ENCODE measurements at regions not wholly inside any gene's neighbourhood (a gene's known extent, or its start where the extent isn't known, plus 50 kb on each side); places are given as distances from the start of the nearest gene placed in this dataset.

DNA sequence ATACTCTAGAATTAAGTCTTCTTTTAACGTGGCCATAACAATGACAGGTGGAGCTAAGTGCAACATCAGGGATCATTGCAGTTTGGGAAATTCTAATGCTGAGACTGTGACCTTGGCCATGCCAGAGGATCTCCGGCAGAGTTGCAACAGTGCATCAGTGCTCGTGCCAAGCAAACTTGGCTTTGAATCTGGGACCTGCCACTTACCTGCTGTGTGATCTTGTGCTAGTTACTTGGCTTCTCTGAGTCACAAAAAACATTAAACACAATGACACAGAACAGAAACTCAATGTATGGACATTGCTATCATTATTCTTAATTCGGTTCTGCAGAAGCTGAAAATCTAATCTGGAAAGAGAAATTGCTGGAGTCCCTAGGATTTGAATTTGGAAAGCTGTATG, 435.5 kb upstream of the CCL2 start:
- Histone ChIP-seq H3K4me3 (ENCODE audit: low read length, poor library complexity, severe bottlenecking) (no peak overlapping the region), H3K9ac (ENCODE audit: low read depth, low read length, poor library complexity, severe bottlenecking) (no peak overlapping the region), H3K4me1 (ENCODE audit: insufficient read depth, low read length, poor library complexity, severe bottlenecking) (no peaks in the 10 kb centered on the region), H3K9me3 (ENCODE audit: insufficient read depth, low read depth, low read length) (no peaks in the 10 kb centered on the region), H3K27me3 (ENCODE audit: insufficient read depth, low read length, poor library complexity, severe bottlenecking) (no peaks in the 10 kb centered on the region), H3K4me2 (ENCODE audit: low read depth, low read length, poor library complexity, severe bottlenecking) (no peak overlapping the region), H3K79me2 (ENCODE audit: insufficient read depth, low read length) (no peaks in the 10 kb centered on the region), H2AFZ (ENCODE audit: low read length) (no peak overlapping the region), H3K9me2 (replicated peaks; ENCODE audit: low read depth, low read length) (no peaks in the 10 kb centered on the region), H4K20me1 (ENCODE audit: insufficient read depth, low read length, poor library complexity, severe bottlenecking) (no peaks in the 10 kb centered on the region), H3K36me3 (ENCODE audit: insufficient read depth, low read length) (no peaks in the 10 kb centered on the region), H3F3A (ENCODE audit: low read depth) (no peaks in the 10 kb centered on the region)
- TF ChIP-seq EZH2phosphoT487 (IDR thresholded peaks at IDR 0.05; ENCODE audit: borderline replicate concordance), result no peak
- TF ChIP-seq, protein P1, sequence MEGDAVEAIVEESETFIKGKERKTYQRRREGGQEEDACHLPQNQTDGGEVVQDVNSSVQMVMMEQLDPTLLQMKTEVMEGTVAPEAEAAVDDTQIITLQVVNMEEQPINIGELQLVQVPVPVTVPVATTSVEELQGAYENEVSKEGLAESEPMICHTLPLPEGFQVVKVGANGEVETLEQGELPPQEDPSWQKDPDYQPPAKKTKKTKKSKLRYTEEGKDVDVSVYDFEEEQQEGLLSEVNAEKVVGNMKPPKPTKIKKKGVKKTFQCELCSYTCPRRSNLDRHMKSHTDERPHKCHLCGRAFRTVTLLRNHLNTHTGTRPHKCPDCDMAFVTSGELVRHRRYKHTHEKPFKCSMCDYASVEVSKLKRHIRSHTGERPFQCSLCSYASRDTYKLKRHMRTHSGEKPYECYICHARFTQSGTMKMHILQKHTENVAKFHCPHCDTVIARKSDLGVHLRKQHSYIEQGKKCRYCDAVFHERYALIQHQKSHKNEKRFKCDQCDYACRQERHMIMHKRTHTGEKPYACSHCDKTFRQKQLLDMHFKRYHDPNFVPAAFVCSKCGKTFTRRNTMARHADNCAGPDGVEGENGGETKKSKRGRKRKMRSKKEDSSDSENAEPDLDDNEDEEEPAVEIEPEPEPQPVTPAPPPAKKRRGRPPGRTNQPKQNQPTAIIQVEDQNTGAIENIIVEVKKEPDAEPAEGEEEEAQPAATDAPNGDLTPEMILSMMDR (conservative IDR thresholded peaks at IDR 0.05; ENCODE audit: low read length), result no peak

DNA sequence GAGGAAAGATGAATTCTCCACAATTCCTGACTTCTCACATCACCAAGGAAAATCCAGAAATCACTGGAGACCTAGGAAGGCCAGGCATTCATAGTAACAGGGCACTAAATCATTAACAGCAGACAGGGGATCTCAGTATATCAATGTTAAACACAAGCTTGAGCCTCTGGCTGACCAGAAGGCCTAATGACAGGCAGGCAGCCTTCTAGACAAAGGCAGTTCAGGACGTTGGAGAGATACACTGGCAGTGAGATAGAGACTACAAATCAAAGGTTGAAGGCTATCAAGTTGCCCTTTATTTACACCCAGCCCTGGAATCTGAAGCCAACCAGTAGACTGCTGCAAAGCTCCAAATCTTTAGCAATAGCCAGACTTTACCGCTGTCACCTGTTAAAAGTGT, 422.8 kb upstream of the CCL2 start:
- Histone ChIP-seq H3K9me2 (replicated peaks; ENCODE audit: low read depth, low read length) (no peaks in the 10 kb centered on the region), H3K4me2 (ENCODE audit: low read depth, low read length, poor library complexity, severe bottlenecking) (no peak overlapping the region), H3K4me3 (ENCODE audit: low read length, poor library complexity, severe bottlenecking) (no peak overlapping the region), H3K9ac (ENCODE audit: low read depth, low read length, poor library complexity, severe bottlenecking) (no peak overlapping the region), H3K9me3 (ENCODE audit: insufficient read depth, low read depth, low read length) (no peaks in the 10 kb centered on the region), H3K4me1 (ENCODE audit: insufficient read depth, low read length, poor library complexity, severe bottlenecking) (no peaks in the 10 kb centered on the region), H3K36me3 (ENCODE audit: insufficient read depth, low read length) (no peaks in the 10 kb centered on the region), H4K20me1 (ENCODE audit: insufficient read depth, low read length, poor library complexity, severe bottlenecking) (no peaks in the 10 kb centered on the region), H3K27me3 (ENCODE audit: insufficient read depth, low read length, poor library complexity, severe bottlenecking) (no peaks in the 10 kb centered on the region), H3K79me2 (ENCODE audit: insufficient read depth, low read length) (no peaks in the 10 kb centered on the region), H2AFZ (ENCODE audit: low read length) (no peak overlapping the region), H3F3A (ENCODE audit: low read depth) (no peaks in the 10 kb centered on the region)
- TF ChIP-seq, protein P1 (conservative IDR thresholded peaks at IDR 0.05; ENCODE audit: low read length), result no peak
- TF ChIP-seq EZH2phosphoT487 (IDR thresholded peaks at IDR 0.05; ENCODE audit: borderline replicate concordance), result no peak

GRCh38 chr17:33837281-33837680, 417.8 kb upstream of the CCL2 start:
- Histone ChIP-seq H3K9me2 (replicated peaks; ENCODE audit: low read depth, low read length) (no peaks in the 10 kb centered on the region), H3F3A (ENCODE audit: low read depth) (no peaks in the 10 kb centered on the region), H3K9me3 (ENCODE audit: insufficient read depth, low read depth, low read length) (no peaks in the 10 kb centered on the region), H3K79me2 (ENCODE audit: insufficient read depth, low read length) (no peaks in the 10 kb centered on the region), H2AFZ (ENCODE audit: low read length) (no peak overlapping the region), H3K4me1 (ENCODE audit: insufficient read depth, low read length, poor library complexity, severe bottlenecking) (no peaks in the 10 kb centered on the region), H3K9ac (ENCODE audit: low read depth, low read length, poor library complexity, severe bottlenecking) (no peak overlapping the region), H3K27me3 (ENCODE audit: insufficient read depth, low read length, poor library complexity, severe bottlenecking) (no peaks in the 10 kb centered on the region), H3K4me2 (ENCODE audit: low read depth, low read length, poor library complexity, severe bottlenecking) (no peak overlapping the region), H3K36me3 (ENCODE audit: insufficient read depth, low read length) (no peaks in the 10 kb centered on the region), H3K4me3 (ENCODE audit: low read length, poor library complexity, severe bottlenecking) (no peak overlapping the region), H4K20me1 (ENCODE audit: insufficient read depth, low read length, poor library complexity, severe bottlenecking) (no peaks in the 10 kb centered on the region)
- TF ChIP-seq EZH2phosphoT487 (IDR thresholded peaks at IDR 0.05; ENCODE audit: borderline replicate concordance), result no peak
- TF ChIP-seq, protein P1 (conservative IDR thresholded peaks at IDR 0.05; ENCODE audit: low read length), result no peak

Measured in Loucy (cell line).